Small intestine (tissue), 7 donors: ENCODE measurements at regions not wholly inside any gene's neighbourhood (a gene's known extent, or its start where the extent isn't known, plus 50 kb on each side); places are given as distances from the start of the nearest gene placed in this dataset.

ENCODE experiments used
- DNase-seq, 2 donors: peaks; one replicate each; pipeline versions ENCODE4 v3.0.0 to v3.0.0-alpha.2; 2013
- FAIRE-seq: peaks from 2 replicates; lab custom pipeline; 2012; peaks lifted over from hg19 to GRCh38; lab: Jason Lieb, UNC
- H3K27ac ChIP-seq, 3 donors: one replicate each; pipeline ENCODE4 v1.5.1; 2013; ENCODE audit warnings: low read length in 2 of 3, mild to moderate bottlenecking in 2 of 3, control low read depth in 1 of 3, inconsistent platforms in 1 of 3, low read depth in 1 of 3, moderate library complexity in 1 of 3
- H3K27me3 ChIP-seq, 3 donors: one replicate each; pipeline ENCODE4 v1.6.1; 2013; ENCODE audit warnings: low read length in 3 of 3, inconsistent platforms in 1 of 3; ENCODE audit not compliant: control insufficient read depth in 3 of 3, insufficient read depth in 3 of 3
- H3K36me3 ChIP-seq, 3 donors: one replicate each; pipeline ENCODE4 v1.6.1; 2013; ENCODE audit warnings: low read length in 3 of 3, inconsistent platforms in 1 of 3, low read depth in 1 of 3, mild to moderate bottlenecking in 1 of 3, moderate library complexity in 1 of 3; ENCODE audit not compliant: control insufficient read depth in 3 of 3, insufficient read depth in 2 of 3
- H3K4me1 ChIP-seq, 3 donors: one replicate each; pipeline ENCODE4 v1.6.1; 2013; ENCODE audit warnings: low read length in 2 of 3, inconsistent platforms in 1 of 3, low read depth in 1 of 3, mild to moderate bottlenecking in 1 of 3, moderate library complexity in 1 of 3; ENCODE audit not compliant: control insufficient read depth in 3 of 3, insufficient read depth in 2 of 3
- H3K4me3 ChIP-seq, 3 donors: one replicate each; pipeline ENCODE4 v1.5.1; 2013; ENCODE audit warnings: low read length in 3 of 3, control low read depth in 1 of 3, inconsistent platforms in 1 of 3, low read depth in 1 of 3, mild to moderate bottlenecking in 1 of 3, moderate library complexity in 1 of 3
- H3K9me3 ChIP-seq, 2 donors: one replicate each; pipeline ENCODE4 v1.6.1; 2013; ENCODE audit warnings: low read depth in 1 of 2, low read length in 1 of 2; ENCODE audit not compliant: control insufficient read depth in 2 of 2, insufficient read depth in 1 of 2
- WGBS, 3 donors: extraction: QIAGEN DNeasy Blood & Tissue Kit; methylation state at CpG; one replicate each; pipeline ENCODE4 v1.1.7; 2013; 5-methylcytosine and 5-hydroxymethylcytosine counted together
- donor health status: healthy with polysubstance abuse.
- donor health status: control.
- donor health status: control.
- donor health status: Bipolar disorder and iron deficiency.
- donor health status: healthy.

- Histone ChIP-seq H3K4me1 (no peaks in the 10 kb centered on the region), H3K27ac (no peak overlapping the region), H3K9me3 (no peaks in the 10 kb centered on the region), H3K36me3 (no peaks in the 10 kb centered on the region), H3K4me3 (no peak overlapping the region), H3K27me3 (no peaks in the 10 kb centered on the region)
- FAIRE-seq (no peak), DNase-seq (no peak)
- 90 to 92% (median 91%) methylated on average over 3 of the region's 3 CpGs for WGBS, 3 donors
Observed at GRCh38 chr2:167900435-167901114, 346.8 kb downstream of the STK39 start.

- Histone ChIP-seq H3K27me3 (no peaks in the 10 kb centered on the region), H3K4me3 (no peak overlapping the region), H3K4me1 (no peaks in the 10 kb centered on the region), H3K36me3 (no peaks in the 10 kb centered on the region), H3K9me3 (peaks cover 0 to 2% of the 10 kb centered on the region in 2 donors), H3K27ac (no peak overlapping the region)
- FAIRE-seq (no peak), DNase-seq (no peak)
- WGBS, 3 donors: 77 to 85% (median 77%) methylated on average over 3 of the region's 3 CpGs
Observed at GRCh38 chr2:167898340-167898739, 349.1 kb downstream of the STK39 start.

GRCh38 chr2:167891841-167892240, 355.6 kb downstream of the STK39 start:
- no peak overlapping the region for H3K27ac ChIP-seq
- FAIRE-seq (no peak), DNase-seq (no peak)
- no peaks in the 10 kb centered on the region for H3K27me3 ChIP-seq
- H3K9me3 ChIP-seq: peaks cover 0 to 12% of the 10 kb centered on the region in 2 donors
- WGBS, 3 donors: 87 to 94% (median 91%) methylated on average over 5 of the region's 5 CpGs
- H3K4me1 ChIP-seq: no peaks in the 10 kb centered on the region
- peaks cover 0 to 2% (median 0%) of the 10 kb centered on the region in 3 donors for H3K36me3 ChIP-seq
- no peak overlapping the region for H3K4me3 ChIP-seq

GRCh38 chr2:167890739-167891138, 356.7 kb downstream of the STK39 start:
- peaks cover 0 to 12% of the 10 kb centered on the region in 2 donors for H3K9me3 ChIP-seq
- H3K27me3 ChIP-seq: no peaks in the 10 kb centered on the region
- no peak overlapping the region for H3K4me3 ChIP-seq
- H3K27ac ChIP-seq: no peak overlapping the region
- H3K36me3 ChIP-seq: peaks cover 0 to 2% (median 0%) of the 10 kb centered on the region in 3 donors
- H3K4me1 ChIP-seq: no peaks in the 10 kb centered on the region
- 82 to 89% (median 86%) methylated on average over 2 of the region's 2 CpGs for WGBS, 3 donors
- DNase-seq: no peak
- no peak for FAIRE-seq

GRCh38 chr2:167880415-167880814, 367.0 kb downstream of the STK39 start:
- DNase-seq (no peak), FAIRE-seq (no peak)
- Histone ChIP-seq H3K9me3 (no peaks in the 10 kb centered on the region), H3K36me3 (no peaks in the 10 kb centered on the region), H3K4me1 (no peaks in the 10 kb centered on the region), H3K4me3 (no peak overlapping the region), H3K27me3 (no peaks in the 10 kb centered on the region), H3K27ac (no peak overlapping the region)
- 74 to 81% (median 76%) methylated on average over 1 of the region's 1 CpG for WGBS, 3 donors

GRCh38 chr2:167875529-167875928, 371.9 kb downstream of the STK39 start:
- Histone ChIP-seq H3K27me3 (no peaks in the 10 kb centered on the region), H3K4me1 (no peaks in the 10 kb centered on the region), H3K9me3 (no peaks in the 10 kb centered on the region), H3K36me3 (no peaks in the 10 kb centered on the region), H3K27ac (no peak overlapping the region), H3K4me3 (no peak overlapping the region)
- FAIRE-seq: no peak
- no peak for DNase-seq
- WGBS, 3 donors: 88 to 93% (median 92%) methylated on average over 4 of the region's 4 CpGs

GRCh38 chr2:167874812-167875211, 372.6 kb downstream of the STK39 start:
- 94 to 97% (median 96%) methylated on average over 4 of the region's 4 CpGs for WGBS, 3 donors
- Histone ChIP-seq H3K4me1 (no peaks in the 10 kb centered on the region), H3K4me3 (no peak overlapping the region), H3K36me3 (no peaks in the 10 kb centered on the region), H3K27me3 (no peaks in the 10 kb centered on the region), H3K27ac (no peak overlapping the region), H3K9me3 (no peaks in the 10 kb centered on the region)
- DNase-seq (no peak), FAIRE-seq (no peak)

GRCh38 chr2:167871286-167871685, 376.1 kb downstream of the STK39 start:
- DNase-seq (no peak), FAIRE-seq (no peak)

GRCh38 chr2:167869200-167869599, 378.2 kb downstream of the STK39 start:
- Histone ChIP-seq H3K9me3 (no peaks in the 10 kb centered on the region), H3K4me3 (no peak overlapping the region), H3K4me1 (no peaks in the 10 kb centered on the region), H3K27ac (no peak overlapping the region), H3K36me3 (no peaks in the 10 kb centered on the region), H3K27me3 (no peaks in the 10 kb centered on the region)
- DNase-seq (no peak), FAIRE-seq (no peak)
- WGBS, 3 donors: 60 to 75% (median 62%) methylated on average over 6 of the region's 6 CpGs

More at GRCh38 chr2:167871286-167871685, 376.1 kb downstream of the STK39 start:
- H3K27ac ChIP-seq: no peak overlapping the region
- no peaks in the 10 kb centered on the region for H3K4me1 ChIP-seq
- no peaks in the 10 kb centered on the region for H3K36me3 ChIP-seq
- H3K27me3 ChIP-seq: no peaks in the 10 kb centered on the region
- no peaks in the 10 kb centered on the region for H3K9me3 ChIP-seq
- no peak overlapping the region for H3K4me3 ChIP-seq
- WGBS, 3 donors: 93 to 96% (median 94%) methylated on average over 2 of the region's 2 CpGs
